ENCODE measurements at regions not wholly inside any gene's neighbourhood (a gene's known extent, or its start where the extent isn't known, plus 50 kb on each side); places are given as distances from the start of the nearest gene placed in this dataset.
A peak's percentile ranks its signal among the peaks of the same experiment; 100 is the strongest.

- TF ChIP-seq GLIS1 (tag by site-specific recombination; IDR thresholded peaks at IDR 0.05) (no peak), PRDM10 (tag by site-specific recombination; IDR thresholded peaks at IDR 0.05) (no peak), ZNF791 (tag by site-specific recombination; IDR thresholded peaks at IDR 0.05) (no peak)
Observed at GRCh38 chr20:40588891-40589290, 100.1 kb downstream of the MAFB start (continued).

- peak; percentile 40; the same call in 1 of the 2 replicates for TF ChIP-seq REST (tag by site-specific recombination; IDR thresholded peaks at IDR 0.05)
- no peak for TF ChIP-seq GFI1B (tag by site-specific recombination; IDR thresholded peaks at IDR 0.05)
- TF ChIP-seq KLF1 (tag by site-specific recombination; IDR thresholded peaks at IDR 0.05), result peak; percentile 79
- TF ChIP-seq ZNF558 (tag by site-specific recombination; IDR thresholded peaks at IDR 0.05), result no peak
- H3K4me3 ChIP-seq (ENCODE audit: low read depth, low read length), result no peak overlapping the region
- no peak overlapping the region for H3K27ac ChIP-seq (ENCODE audit: extremely low read depth, low read depth, low read length)
- H3K36me3 ChIP-seq (ENCODE audit: control insufficient read depth in 2 of 2, insufficient read depth in 1 of 2, low read length in 2 of 2), result no peaks in the 10 kb centered on the region
- no peaks in the 10 kb centered on the region for H3K4me1 ChIP-seq (ENCODE audit: control insufficient read depth, insufficient read depth, low read length)
- H3K9me3 ChIP-seq (ENCODE audit: control insufficient read depth, insufficient read depth, low read depth, low read length), result no peaks in the 10 kb centered on the region
- POLR2A ChIA-PET, result no interaction called here
- CTCF ChIA-PET, result interaction anchor here (0.6 to 1.3 kb wide), 2 partner anchors 28 to 31 kb away, joined by 3 read pairs; no protein-coding TSS in a partner anchor
Observed at GRCh38 chr20:40587038-40587437, 102.0 kb downstream of the MAFB start.

- ChIA-PET CTCF (no interaction called here), POLR2A (no interaction called here)
- Histone ChIP-seq H3K4me3 (ENCODE audit: low read depth, low read length) (no peak overlapping the region), H3K9me3 (ENCODE audit: control insufficient read depth, insufficient read depth, low read depth, low read length) (no peaks in the 10 kb centered on the region), H3K4me1 (ENCODE audit: control insufficient read depth, insufficient read depth, low read length) (no peaks in the 10 kb centered on the region), H3K36me3 (ENCODE audit: control insufficient read depth in 2 of 2, insufficient read depth in 1 of 2, low read length in 2 of 2) (no peaks in the 10 kb centered on the region), H3K27ac (ENCODE audit: extremely low read depth, low read depth, low read length) (no peak overlapping the region)
- no peak for TF ChIP-seq GLIS2 (tag by site-specific recombination; IDR thresholded peaks at IDR 0.05)
- no peak for TF ChIP-seq ZNF202 (tag by site-specific recombination; IDR thresholded peaks at IDR 0.05; ENCODE audit: borderline replicate concordance)
- no peak for TF ChIP-seq ZNF311 (tag by site-specific recombination; IDR thresholded peaks at IDR 0.05; ENCODE audit: borderline replicate concordance)
- no peak for TF ChIP-seq ZNF768 (tag by site-specific recombination; IDR thresholded peaks at IDR 0.05)
- TF ChIP-seq ZNF398 (tag by site-specific recombination; IDR thresholded peaks at IDR 0.05), result no peak
- no peak for TF ChIP-seq INSM2 (tag by site-specific recombination; IDR thresholded peaks at IDR 0.05)
- TF ChIP-seq ZBTB1 (tag by site-specific recombination; IDR thresholded peaks at IDR 0.05), result no peak
- no peak for TF ChIP-seq ZNF626 (tag by site-specific recombination; IDR thresholded peaks at IDR 0.05)
- TF ChIP-seq ZNF837 (tag by site-specific recombination; IDR thresholded peaks at IDR 0.05), result no peak
Observed at GRCh38 chr20:40584130-40584809, 104.8 kb downstream of the MAFB start.

Data from HEK293 (cell line).